ENCODE measurements at regions not wholly inside any gene's neighbourhood (a gene's known extent, or its start where the extent isn't known, plus 50 kb on each side); places are given as distances from the start of the nearest gene placed in this dataset.

DNA sequence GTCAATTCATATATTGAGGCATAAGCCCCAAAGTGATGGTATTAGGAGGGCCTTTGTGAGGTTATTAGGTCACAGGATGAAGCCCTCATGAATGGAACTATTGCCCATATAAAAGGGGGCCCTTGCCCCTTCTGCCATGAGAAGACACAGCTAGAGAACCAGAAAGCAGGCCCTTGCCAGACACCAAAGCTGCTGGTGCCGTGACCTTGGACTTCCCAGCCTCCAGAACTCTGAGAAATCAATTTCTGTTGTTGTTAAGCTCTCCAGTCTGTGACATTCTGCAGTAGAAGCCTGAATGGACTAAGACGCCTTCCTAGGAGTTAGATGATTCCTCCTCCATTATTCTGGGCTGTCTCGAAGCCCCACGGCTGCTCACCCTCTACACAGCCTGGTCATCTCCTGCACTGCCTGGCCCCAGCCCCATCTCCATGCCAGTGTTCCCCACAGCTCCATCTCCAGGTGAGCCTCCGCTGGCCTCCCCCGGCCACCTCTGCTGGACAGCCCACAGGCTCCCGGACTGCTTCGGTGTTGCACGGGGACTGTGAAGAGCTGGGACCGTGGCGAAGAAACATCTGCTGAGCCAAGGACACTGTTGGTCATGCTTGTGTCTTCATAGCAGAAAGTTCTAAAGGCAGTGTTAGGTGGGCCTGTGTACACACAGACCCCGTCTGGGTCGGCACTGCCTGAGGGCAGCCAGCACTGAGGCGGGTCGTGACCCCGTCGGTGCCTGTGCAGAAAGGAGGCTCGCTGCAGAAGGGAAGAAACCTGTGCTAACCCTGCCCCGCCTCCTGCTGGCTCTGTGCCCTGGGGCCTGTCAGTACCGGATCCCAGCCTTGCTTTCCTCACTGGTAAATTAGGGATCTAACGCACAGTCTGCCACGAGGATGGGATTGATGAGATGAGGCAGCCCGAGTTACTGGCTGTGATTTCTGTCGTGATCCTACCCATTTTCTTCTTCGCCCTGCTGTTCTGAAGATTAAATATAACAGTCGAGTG, 55.1 kb upstream of the CNOT6 start:
- no peak for DNase-seq (ENCODE audit: low read depth)
- TF ChIP-seq, protein P1, sequence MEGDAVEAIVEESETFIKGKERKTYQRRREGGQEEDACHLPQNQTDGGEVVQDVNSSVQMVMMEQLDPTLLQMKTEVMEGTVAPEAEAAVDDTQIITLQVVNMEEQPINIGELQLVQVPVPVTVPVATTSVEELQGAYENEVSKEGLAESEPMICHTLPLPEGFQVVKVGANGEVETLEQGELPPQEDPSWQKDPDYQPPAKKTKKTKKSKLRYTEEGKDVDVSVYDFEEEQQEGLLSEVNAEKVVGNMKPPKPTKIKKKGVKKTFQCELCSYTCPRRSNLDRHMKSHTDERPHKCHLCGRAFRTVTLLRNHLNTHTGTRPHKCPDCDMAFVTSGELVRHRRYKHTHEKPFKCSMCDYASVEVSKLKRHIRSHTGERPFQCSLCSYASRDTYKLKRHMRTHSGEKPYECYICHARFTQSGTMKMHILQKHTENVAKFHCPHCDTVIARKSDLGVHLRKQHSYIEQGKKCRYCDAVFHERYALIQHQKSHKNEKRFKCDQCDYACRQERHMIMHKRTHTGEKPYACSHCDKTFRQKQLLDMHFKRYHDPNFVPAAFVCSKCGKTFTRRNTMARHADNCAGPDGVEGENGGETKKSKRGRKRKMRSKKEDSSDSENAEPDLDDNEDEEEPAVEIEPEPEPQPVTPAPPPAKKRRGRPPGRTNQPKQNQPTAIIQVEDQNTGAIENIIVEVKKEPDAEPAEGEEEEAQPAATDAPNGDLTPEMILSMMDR (IDR thresholded peaks at IDR 0.05; ENCODE audit: insufficient read depth, low read length): no peak
- H3K4me3 ChIP-seq (ENCODE audit: low read depth, low read length): no peak overlapping the region

DNA sequence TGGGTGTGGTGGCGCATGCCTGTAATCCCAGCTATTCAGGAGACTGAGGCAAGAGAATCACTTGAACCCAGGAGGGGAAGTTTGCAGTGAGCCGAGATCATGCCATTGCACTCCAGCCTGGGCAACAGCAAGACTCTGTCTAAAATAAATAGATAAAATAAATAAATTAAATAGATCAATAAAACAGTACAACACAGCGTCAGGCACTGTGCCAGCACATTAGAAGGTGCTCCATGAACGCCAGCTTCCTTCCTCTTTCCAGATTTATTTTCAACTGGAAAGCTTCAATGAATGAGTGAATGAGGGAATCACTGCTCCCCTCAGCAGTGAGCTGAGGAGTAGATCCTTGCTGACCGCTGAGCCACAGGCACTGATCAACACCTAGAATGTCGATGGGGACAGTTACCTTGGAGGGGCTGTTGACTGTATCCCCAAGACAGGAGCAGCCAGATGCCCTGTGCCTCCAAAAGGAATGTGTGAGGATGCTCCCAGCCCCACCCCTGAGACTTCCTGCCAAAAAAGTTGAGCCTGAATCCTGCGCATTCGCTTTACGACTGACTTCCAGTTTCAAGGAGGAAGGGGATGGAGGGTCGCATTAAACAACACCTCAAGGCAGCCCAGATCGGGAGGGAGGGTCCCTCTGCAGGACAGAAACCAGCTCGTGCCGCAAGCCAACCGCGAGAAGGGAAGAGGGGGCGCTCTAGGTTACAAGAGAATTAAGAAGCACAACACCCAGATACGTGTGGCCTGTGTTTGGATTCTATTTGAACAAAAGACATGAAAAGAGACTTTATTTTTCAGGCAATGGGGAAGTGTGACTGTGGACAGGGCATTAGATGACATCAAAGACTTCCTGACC, 54.0 kb upstream of the CNOT6 start:
- TF ChIP-seq, protein P1 (IDR thresholded peaks at IDR 0.05; ENCODE audit: insufficient read depth, low read length): no peak
- no peak overlapping the region for H3K4me3 ChIP-seq (ENCODE audit: low read depth, low read length)
- DNase-seq (ENCODE audit: low read depth): peak; percentile 4

DNA sequence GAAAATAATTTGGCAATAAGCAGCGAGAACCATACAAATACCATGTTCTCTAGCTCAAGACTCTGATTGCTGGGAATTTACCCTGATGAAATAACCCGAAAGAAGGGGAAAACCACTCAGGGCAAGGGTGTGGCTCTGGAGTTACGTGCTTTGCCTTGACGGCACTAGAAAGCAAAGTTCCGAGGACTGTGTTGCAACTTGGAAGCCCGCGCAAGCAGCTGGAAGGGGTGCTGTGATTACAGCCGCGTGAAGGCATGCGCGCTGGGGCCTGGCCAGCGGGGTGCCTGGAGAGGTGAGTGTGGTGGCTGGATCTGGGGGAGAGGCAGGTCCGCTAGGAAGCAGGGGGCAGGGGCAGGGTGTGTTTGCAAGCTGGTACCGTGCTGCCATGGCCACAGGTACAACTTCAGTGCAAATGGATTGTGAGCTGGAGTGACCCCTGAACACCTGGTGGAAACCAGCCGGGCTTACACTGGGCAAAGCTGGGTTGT, 52.6 kb upstream of the CNOT6 start:
- peak; percentile 92 for DNase-seq (ENCODE audit: low read depth)
- TF ChIP-seq, protein P1 (IDR thresholded peaks at IDR 0.05; ENCODE audit: insufficient read depth, low read length): no peak
- H3K4me3 ChIP-seq (ENCODE audit: low read depth, low read length): no peak overlapping the region

Measured in fibroblast of the aortic adventitia (primary cell).